ENCODE measurements at regions not wholly inside any gene's neighbourhood (a gene's known extent, or its start where the extent isn't known, plus 50 kb on each side); places are given as distances from the start of the nearest gene placed in this dataset.

DNA sequence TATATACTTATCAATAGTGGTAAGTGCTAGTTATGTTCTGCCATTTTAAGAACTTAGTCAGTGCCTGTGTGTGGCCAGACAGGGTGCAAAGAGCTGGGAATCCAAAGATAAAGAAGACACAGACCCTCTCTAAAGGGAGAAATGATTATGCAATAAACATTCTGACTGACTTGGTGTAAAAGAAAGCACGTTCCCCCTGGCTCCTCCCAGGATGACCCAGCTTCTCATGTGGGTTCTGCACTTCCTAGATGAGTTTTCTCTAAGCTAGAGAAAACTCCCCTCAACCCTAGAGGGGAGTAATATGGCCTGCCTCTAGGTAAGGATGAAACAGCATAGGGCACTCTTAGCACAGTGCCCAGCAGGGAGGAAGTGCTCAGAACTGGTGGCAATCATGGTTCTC, 231.2 kb downstream of the VRK1 start:
- H3K4me3 ChIP-seq: no peak overlapping the region
- H3K36me3 ChIP-seq (replicated peaks; ENCODE audit: insufficient read depth, low read depth): no peaks in the 10 kb centered on the region
- WGBS (ENCODE audit: low lambda C conversion rate, missing lambda C conversion rate): 33% methylated on average over 1 of the region's 1 CpG
- peaks cover 5% of the 10 kb centered on the region for H3K4me1 ChIP-seq (ENCODE audit: insufficient read depth)
- H3K79me2 ChIP-seq: no peaks in the 10 kb centered on the region
- no peaks in the 10 kb centered on the region for H3K9me3 ChIP-seq (ENCODE audit: low read depth)
- no peak overlapping the region for H3K27ac ChIP-seq
- H3K27me3 ChIP-seq: peaks cover 46% of the 10 kb centered on the region
- no peak for DNase-seq (ENCODE audit: low spot score)
- H2AFZ ChIP-seq: no peak overlapping the region
- no peaks in the 10 kb centered on the region for H4K20me1 ChIP-seq (ENCODE audit: insufficient read depth, poor library complexity, severe bottlenecking)
- no peak for TF ChIP-seq EZH2phosphoT487 (IDR thresholded peaks at IDR 0.05; ENCODE audit: low read depth, severe bottlenecking, unreplicated experiment)
- TF ChIP-seq EZH2 (IDR thresholded peaks at IDR 0.05; ENCODE audit: borderline replicate concordance): no peak
- TF ChIP-seq, protein P1, sequence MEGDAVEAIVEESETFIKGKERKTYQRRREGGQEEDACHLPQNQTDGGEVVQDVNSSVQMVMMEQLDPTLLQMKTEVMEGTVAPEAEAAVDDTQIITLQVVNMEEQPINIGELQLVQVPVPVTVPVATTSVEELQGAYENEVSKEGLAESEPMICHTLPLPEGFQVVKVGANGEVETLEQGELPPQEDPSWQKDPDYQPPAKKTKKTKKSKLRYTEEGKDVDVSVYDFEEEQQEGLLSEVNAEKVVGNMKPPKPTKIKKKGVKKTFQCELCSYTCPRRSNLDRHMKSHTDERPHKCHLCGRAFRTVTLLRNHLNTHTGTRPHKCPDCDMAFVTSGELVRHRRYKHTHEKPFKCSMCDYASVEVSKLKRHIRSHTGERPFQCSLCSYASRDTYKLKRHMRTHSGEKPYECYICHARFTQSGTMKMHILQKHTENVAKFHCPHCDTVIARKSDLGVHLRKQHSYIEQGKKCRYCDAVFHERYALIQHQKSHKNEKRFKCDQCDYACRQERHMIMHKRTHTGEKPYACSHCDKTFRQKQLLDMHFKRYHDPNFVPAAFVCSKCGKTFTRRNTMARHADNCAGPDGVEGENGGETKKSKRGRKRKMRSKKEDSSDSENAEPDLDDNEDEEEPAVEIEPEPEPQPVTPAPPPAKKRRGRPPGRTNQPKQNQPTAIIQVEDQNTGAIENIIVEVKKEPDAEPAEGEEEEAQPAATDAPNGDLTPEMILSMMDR (IDR thresholded peaks at IDR 0.05; ENCODE audit: poor library complexity): no peak
- H3K9me2 ChIP-seq (replicated peaks; ENCODE audit: insufficient read depth): no peaks in the 10 kb centered on the region
- H3K4me2 ChIP-seq: no peak overlapping the region

DNA sequence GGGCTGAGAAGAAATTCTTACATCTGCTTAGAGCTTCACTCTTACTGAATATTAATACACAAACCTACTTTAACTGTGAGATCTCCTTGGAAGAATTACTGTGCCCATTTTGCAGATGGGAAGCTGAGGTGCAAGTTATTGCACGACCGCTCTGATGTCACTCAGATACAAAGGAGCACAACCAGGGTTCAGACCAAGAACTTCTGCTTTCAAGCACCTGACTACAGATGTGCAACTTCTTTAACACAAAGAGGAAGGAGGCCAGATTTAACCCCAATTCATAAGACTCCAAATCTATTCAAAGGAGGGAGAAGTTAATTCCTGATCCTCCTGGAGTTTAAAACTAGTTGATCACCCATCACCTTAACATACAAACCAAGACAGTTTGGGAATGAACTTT, 232.6 kb downstream of the VRK1 start:
- H3K4me3 ChIP-seq: no peak overlapping the region
- H3K4me1 ChIP-seq (ENCODE audit: insufficient read depth): peaks cover 5% of the 10 kb centered on the region
- no peak overlapping the region for H3K4me2 ChIP-seq
- no peaks in the 10 kb centered on the region for H3K9me2 ChIP-seq (replicated peaks; ENCODE audit: insufficient read depth)
- H2AFZ ChIP-seq: no peak overlapping the region
- peaks cover 53% of the 10 kb centered on the region for H3K27me3 ChIP-seq
- no peaks in the 10 kb centered on the region for H3K9me3 ChIP-seq (ENCODE audit: low read depth)
- no peak for TF ChIP-seq EZH2phosphoT487 (IDR thresholded peaks at IDR 0.05; ENCODE audit: low read depth, severe bottlenecking, unreplicated experiment)
- no peak overlapping the region for H3K27ac ChIP-seq
- no peak for DNase-seq (ENCODE audit: low spot score)
- no peaks in the 10 kb centered on the region for H4K20me1 ChIP-seq (ENCODE audit: insufficient read depth, poor library complexity, severe bottlenecking)
- H3K36me3 ChIP-seq (replicated peaks; ENCODE audit: insufficient read depth, low read depth): no peaks in the 10 kb centered on the region
- no peaks in the 10 kb centered on the region for H3K79me2 ChIP-seq
- 98% methylated on average over 2 of the region's 2 CpGs for WGBS (ENCODE audit: low lambda C conversion rate, missing lambda C conversion rate)

DNA sequence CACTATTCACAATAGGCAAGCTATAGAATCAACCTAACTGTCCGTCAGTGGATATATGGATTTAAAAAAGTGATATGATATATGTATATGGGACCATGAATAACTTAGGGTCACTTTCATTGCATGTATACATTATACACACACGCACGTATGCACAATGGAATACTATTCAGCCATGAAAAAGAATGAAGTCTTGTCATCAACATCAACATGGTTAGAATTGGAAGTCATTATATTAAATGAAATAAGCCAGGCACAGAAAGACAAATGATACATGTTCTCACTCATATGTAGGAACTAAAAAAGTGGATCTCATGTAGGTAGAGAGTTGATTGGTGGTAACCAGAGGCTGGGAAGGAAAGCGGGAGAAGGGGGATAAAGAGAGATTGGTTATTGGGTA, 234.3 kb downstream of the VRK1 start:
- peaks cover 49% of the 10 kb centered on the region for H3K27me3 ChIP-seq
- 94% methylated on average over 4 of the region's 4 CpGs for WGBS (ENCODE audit: low lambda C conversion rate, missing lambda C conversion rate)

DNA sequence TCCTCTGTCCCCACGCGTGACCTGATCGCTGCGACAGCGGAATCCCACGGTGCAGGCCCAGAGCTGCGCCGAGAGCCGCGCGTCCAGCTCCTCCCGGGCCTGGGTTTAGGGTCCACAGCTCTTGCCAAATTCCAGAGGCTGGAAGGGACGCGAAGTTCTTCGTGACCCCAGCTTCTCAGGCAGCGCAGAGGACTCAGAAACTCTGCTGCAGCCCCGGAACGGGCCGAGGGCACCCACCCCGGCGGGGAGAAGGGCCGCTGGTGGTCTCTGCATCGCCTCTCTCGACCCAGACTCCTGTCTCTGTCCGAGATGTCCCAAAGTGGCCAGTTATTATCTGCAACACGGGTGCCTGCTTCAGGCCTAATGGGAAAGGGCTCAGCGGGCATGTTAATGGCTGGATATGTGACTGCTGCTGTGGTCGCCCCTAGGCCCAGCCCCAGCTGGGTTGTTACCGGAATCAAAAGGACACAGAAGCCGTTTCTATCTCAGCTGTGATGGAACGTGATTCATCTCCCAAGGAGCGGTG, 236.4 kb downstream of the VRK1 start:
- H3K4me2 ChIP-seq: peak overlapping the region; percentile 78

More for the DNA sequence above, 234.3 kb downstream of the VRK1 start:
- Histone ChIP-seq H2AFZ (no peak overlapping the region), H3K79me2 (no peaks in the 10 kb centered on the region), H3K27ac (no peak overlapping the region), H3K4me2 (no peak overlapping the region), H3K9me2 (replicated peaks; ENCODE audit: insufficient read depth) (no peaks in the 10 kb centered on the region), H3K4me1 (ENCODE audit: insufficient read depth) (peaks cover 5% of the 10 kb centered on the region), H3K9me3 (ENCODE audit: low read depth) (no peaks in the 10 kb centered on the region), H3K4me3 (no peak overlapping the region), H4K20me1 (ENCODE audit: insufficient read depth, poor library complexity, severe bottlenecking) (no peaks in the 10 kb centered on the region), H3K36me3 (replicated peaks; ENCODE audit: insufficient read depth, low read depth) (no peaks in the 10 kb centered on the region)
- DNase-seq (ENCODE audit: low spot score): no peak
- no peak for TF ChIP-seq EZH2phosphoT487 (IDR thresholded peaks at IDR 0.05; ENCODE audit: low read depth, severe bottlenecking, unreplicated experiment)
- no peak for TF ChIP-seq EZH2 (IDR thresholded peaks at IDR 0.05; ENCODE audit: borderline replicate concordance)
- TF ChIP-seq, protein P1 (IDR thresholded peaks at IDR 0.05; ENCODE audit: poor library complexity): no peak

More for the DNA sequence above, 236.4 kb downstream of the VRK1 start:
- Histone ChIP-seq H4K20me1 (ENCODE audit: insufficient read depth, poor library complexity, severe bottlenecking) (no peaks in the 10 kb centered on the region), H3K9me2 (replicated peaks; ENCODE audit: insufficient read depth) (no peaks in the 10 kb centered on the region), H3K4me1 (ENCODE audit: insufficient read depth) (peaks cover 5% of the 10 kb centered on the region), H2AFZ (peak overlapping the region; percentile 26), H3K27me3 (peaks cover 49% of the 10 kb centered on the region), H3K27ac (no peak overlapping the region), H3K9me3 (ENCODE audit: low read depth) (no peaks in the 10 kb centered on the region), H3K4me3 (no peak overlapping the region), H3K36me3 (replicated peaks; ENCODE audit: insufficient read depth, low read depth) (no peaks in the 10 kb centered on the region), H3K79me2 (no peaks in the 10 kb centered on the region)
- WGBS (ENCODE audit: low lambda C conversion rate, missing lambda C conversion rate): 42% methylated on average over 32 of the region's 32 CpGs
- DNase-seq (ENCODE audit: low spot score): no peak
- TF ChIP-seq EZH2phosphoT487 (IDR thresholded peaks at IDR 0.05; ENCODE audit: low read depth, severe bottlenecking, unreplicated experiment) (no peak), EZH2 (IDR thresholded peaks at IDR 0.05; ENCODE audit: borderline replicate concordance) (peak; percentile 49)
- TF ChIP-seq, protein P1 (IDR thresholded peaks at IDR 0.05; ENCODE audit: poor library complexity): no peak
